ENCODE measurements at regions not wholly inside any gene's neighbourhood (a gene's known extent, or its start where the extent isn't known, plus 50 kb on each side); places are given as distances from the start of the nearest gene placed in this dataset.

GRCh38 chr2:238742664-238743063, 105.2 kb upstream of the TWIST2 start:
- ATAC-seq (ENCODE audit: low read depth) (no peak), DNase-seq (ENCODE audit: low spot score) (no peak)
- Histone ChIP-seq H3K9me3 (ENCODE audit: severe bottlenecking) (no peaks in the 10 kb centered on the region), H3K4me1 (ENCODE audit: insufficient read depth, poor library complexity, severe bottlenecking) (no peaks in the 10 kb centered on the region), H3K36me3 (ENCODE audit: low read depth) (no peaks in the 10 kb centered on the region), H3K27ac (ENCODE audit: poor library complexity, severe bottlenecking) (no peak overlapping the region), H3K4me3 (ENCODE audit: severe bottlenecking) (no peak overlapping the region), H3K27me3 (ENCODE audit: insufficient read depth, poor library complexity, severe bottlenecking) (no peaks in the 10 kb centered on the region)
- no peak for TF ChIP-seq CTCF (IDR thresholded peaks at IDR 0.05; ENCODE audit: poor library complexity, severe bottlenecking)

- H3K27ac ChIP-seq (ENCODE audit: poor library complexity, severe bottlenecking): no peak overlapping the region
- H3K4me3 ChIP-seq (ENCODE audit: severe bottlenecking): no peak overlapping the region
- TF ChIP-seq CTCF (IDR thresholded peaks at IDR 0.05; ENCODE audit: poor library complexity, severe bottlenecking): no peak
- H3K36me3 ChIP-seq (ENCODE audit: low read depth): no peaks in the 10 kb centered on the region
- no peak for DNase-seq (ENCODE audit: low spot score)
- ATAC-seq (ENCODE audit: low read depth): no peak
- H3K9me3 ChIP-seq (ENCODE audit: severe bottlenecking): no peaks in the 10 kb centered on the region
- H3K4me1 ChIP-seq (ENCODE audit: insufficient read depth, poor library complexity, severe bottlenecking): no peaks in the 10 kb centered on the region
- H3K27me3 ChIP-seq (ENCODE audit: insufficient read depth, poor library complexity, severe bottlenecking): no peaks in the 10 kb centered on the region
Measured at GRCh38 chr2:238743243-238744065, 104.4 kb upstream of the TWIST2 start.

GRCh38 chr2:238744951-238745350, 102.9 kb upstream of the TWIST2 start:
- no peak for TF ChIP-seq CTCF (IDR thresholded peaks at IDR 0.05; ENCODE audit: poor library complexity, severe bottlenecking)
- H3K27ac ChIP-seq (ENCODE audit: poor library complexity, severe bottlenecking): no peak overlapping the region
- H3K36me3 ChIP-seq (ENCODE audit: low read depth): no peaks in the 10 kb centered on the region
- H3K27me3 ChIP-seq (ENCODE audit: insufficient read depth, poor library complexity, severe bottlenecking): no peaks in the 10 kb centered on the region
- no peak overlapping the region for H3K4me3 ChIP-seq (ENCODE audit: severe bottlenecking)
- no peaks in the 10 kb centered on the region for H3K9me3 ChIP-seq (ENCODE audit: severe bottlenecking)
- ATAC-seq (ENCODE audit: low read depth) (no peak), DNase-seq (ENCODE audit: low spot score) (no peak)
- H3K4me1 ChIP-seq (ENCODE audit: insufficient read depth, poor library complexity, severe bottlenecking): no peaks in the 10 kb centered on the region

GRCh38 chr2:238745997-238746396, 101.9 kb upstream of the TWIST2 start:
- Histone ChIP-seq H3K9me3 (ENCODE audit: severe bottlenecking) (peaks cover 3% of the 10 kb centered on the region), H3K4me1 (ENCODE audit: insufficient read depth, poor library complexity, severe bottlenecking) (no peaks in the 10 kb centered on the region), H3K4me3 (ENCODE audit: severe bottlenecking) (no peak overlapping the region), H3K27me3 (ENCODE audit: insufficient read depth, poor library complexity, severe bottlenecking) (no peaks in the 10 kb centered on the region), H3K27ac (ENCODE audit: poor library complexity, severe bottlenecking) (no peak overlapping the region), H3K36me3 (ENCODE audit: low read depth) (no peaks in the 10 kb centered on the region)
- no peak for TF ChIP-seq CTCF (IDR thresholded peaks at IDR 0.05; ENCODE audit: poor library complexity, severe bottlenecking)
- DNase-seq (ENCODE audit: low spot score) (no peak), ATAC-seq (ENCODE audit: low read depth) (no peak)

- Histone ChIP-seq H3K4me3 (ENCODE audit: severe bottlenecking) (no peak overlapping the region), H3K27me3 (ENCODE audit: insufficient read depth, poor library complexity, severe bottlenecking) (no peaks in the 10 kb centered on the region), H3K36me3 (ENCODE audit: low read depth) (no peaks in the 10 kb centered on the region), H3K27ac (ENCODE audit: poor library complexity, severe bottlenecking) (no peak overlapping the region), H3K4me1 (ENCODE audit: insufficient read depth, poor library complexity, severe bottlenecking) (no peaks in the 10 kb centered on the region), H3K9me3 (ENCODE audit: severe bottlenecking) (peaks cover 3% of the 10 kb centered on the region)
- DNase-seq (ENCODE audit: low spot score) (no peak), ATAC-seq (ENCODE audit: low read depth) (no peak)
- TF ChIP-seq CTCF (IDR thresholded peaks at IDR 0.05; ENCODE audit: poor library complexity, severe bottlenecking): no peak
Measured at GRCh38 chr2:238747114-238747513, 100.8 kb upstream of the TWIST2 start.

All from RWPE2 (cell line).